Fibroblast of the aortic adventitia (primary cell): ENCODE measurements at regions not wholly inside any gene's neighbourhood (a gene's known extent, or its start where the extent isn't known, plus 50 kb on each side); places are given as distances from the start of the nearest gene placed in this dataset.
A peak's percentile ranks its signal among the peaks of the same experiment; 100 is the strongest.
"Not testable (repeated sequence)": the region's sequence is repeated elsewhere in the genome, so short reads cannot be mapped to it uniquely, and the experiment has no call there.

Experiments
- DNase-seq: peaks from one replicate; pipeline ENCODE4 v3.0.0-alpha.2; 2010; ENCODE audit warnings: low read depth
- H3K4me3 ChIP-seq: 2 replicates; pipeline ENCODE4 v1.5.1; 2011; ENCODE audit warnings: low read depth, mild to moderate bottlenecking, control low read depth, low read length, moderate library complexity
- TF ChIP-seq, protein P1 (sequence below): IDR thresholded peaks from 2 replicates; pipeline ENCODE4 v1.5.1; 2011; ENCODE audit warnings: mild to moderate bottlenecking, low read length, control low read depth, inconsistent platforms; ENCODE audit not compliant: insufficient read depth

DNA sequence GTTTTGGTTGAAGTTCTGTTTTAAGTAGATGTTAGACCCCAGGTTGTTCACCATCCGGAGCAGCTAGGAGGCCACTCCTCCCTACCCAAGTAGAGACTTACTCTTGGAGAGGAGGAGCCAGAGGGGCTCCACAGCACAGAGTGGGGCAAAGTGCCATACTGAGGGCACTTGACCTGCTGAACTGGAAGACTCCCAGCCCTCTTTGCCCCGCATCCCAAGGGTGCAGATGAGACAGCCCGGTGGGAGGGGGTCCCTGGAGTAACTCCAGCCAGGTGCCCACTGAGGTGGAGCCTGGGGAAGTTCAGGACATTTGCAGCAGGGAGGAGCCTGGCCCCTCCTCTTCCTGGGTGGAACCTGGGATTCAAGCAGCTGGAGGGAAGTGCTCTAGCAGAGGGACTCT, 102.1 kb upstream of the GPR6 start:
- no peak for DNase-seq
- TF ChIP-seq, protein P1, sequence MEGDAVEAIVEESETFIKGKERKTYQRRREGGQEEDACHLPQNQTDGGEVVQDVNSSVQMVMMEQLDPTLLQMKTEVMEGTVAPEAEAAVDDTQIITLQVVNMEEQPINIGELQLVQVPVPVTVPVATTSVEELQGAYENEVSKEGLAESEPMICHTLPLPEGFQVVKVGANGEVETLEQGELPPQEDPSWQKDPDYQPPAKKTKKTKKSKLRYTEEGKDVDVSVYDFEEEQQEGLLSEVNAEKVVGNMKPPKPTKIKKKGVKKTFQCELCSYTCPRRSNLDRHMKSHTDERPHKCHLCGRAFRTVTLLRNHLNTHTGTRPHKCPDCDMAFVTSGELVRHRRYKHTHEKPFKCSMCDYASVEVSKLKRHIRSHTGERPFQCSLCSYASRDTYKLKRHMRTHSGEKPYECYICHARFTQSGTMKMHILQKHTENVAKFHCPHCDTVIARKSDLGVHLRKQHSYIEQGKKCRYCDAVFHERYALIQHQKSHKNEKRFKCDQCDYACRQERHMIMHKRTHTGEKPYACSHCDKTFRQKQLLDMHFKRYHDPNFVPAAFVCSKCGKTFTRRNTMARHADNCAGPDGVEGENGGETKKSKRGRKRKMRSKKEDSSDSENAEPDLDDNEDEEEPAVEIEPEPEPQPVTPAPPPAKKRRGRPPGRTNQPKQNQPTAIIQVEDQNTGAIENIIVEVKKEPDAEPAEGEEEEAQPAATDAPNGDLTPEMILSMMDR: no peak
- no peak overlapping the region for H3K4me3 ChIP-seq

DNA sequence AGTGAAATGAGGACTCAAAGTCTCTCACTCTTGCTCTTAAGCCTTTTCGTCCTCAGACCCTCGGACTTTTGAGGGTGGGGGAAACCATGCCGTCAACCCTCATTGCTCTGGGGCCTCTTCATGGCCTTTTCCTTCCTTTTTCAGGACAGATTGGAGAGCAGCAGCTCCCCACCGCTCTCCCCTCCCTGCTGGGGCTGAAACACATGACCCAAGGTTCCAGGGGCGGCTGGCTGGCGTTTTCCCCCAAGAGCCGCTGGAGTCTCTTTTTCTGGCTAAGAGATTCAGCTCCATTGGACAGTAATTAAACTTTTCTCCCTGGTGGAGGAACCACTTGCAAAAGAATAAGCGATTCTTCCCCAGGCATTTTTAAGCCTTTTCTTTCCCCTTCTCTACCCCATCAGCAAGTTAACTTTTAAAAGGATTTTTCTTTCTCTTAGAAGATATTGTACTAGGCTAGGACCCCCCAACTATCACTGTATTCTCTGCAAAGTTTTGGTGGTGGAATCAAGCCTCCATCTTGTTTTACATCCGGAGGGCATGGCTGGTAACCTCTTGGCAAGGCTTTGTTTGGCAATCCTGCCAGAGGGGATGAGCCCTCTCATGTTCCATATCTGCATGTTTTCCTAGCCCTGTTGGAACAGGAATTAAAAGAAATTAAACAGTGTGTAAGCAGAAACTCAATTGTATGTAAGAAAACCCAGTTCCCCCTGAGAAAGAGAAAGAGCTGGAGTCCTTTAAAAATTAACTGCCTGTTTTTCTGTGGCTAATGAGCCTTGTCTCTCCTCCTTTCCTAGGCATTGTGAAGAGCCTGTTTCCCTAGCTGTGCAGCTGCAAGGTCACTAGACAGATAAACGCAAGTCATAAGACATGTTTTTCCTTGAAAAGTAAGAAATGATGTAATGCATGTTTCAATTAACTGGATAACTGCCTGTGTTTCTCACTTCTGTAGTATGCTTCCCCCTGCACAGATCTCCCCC, 100.8 kb upstream of the GPR6 start:
- no peak for DNase-seq
- TF ChIP-seq, protein P1: no peak
- no peak overlapping the region for H3K4me3 ChIP-seq

DNA sequence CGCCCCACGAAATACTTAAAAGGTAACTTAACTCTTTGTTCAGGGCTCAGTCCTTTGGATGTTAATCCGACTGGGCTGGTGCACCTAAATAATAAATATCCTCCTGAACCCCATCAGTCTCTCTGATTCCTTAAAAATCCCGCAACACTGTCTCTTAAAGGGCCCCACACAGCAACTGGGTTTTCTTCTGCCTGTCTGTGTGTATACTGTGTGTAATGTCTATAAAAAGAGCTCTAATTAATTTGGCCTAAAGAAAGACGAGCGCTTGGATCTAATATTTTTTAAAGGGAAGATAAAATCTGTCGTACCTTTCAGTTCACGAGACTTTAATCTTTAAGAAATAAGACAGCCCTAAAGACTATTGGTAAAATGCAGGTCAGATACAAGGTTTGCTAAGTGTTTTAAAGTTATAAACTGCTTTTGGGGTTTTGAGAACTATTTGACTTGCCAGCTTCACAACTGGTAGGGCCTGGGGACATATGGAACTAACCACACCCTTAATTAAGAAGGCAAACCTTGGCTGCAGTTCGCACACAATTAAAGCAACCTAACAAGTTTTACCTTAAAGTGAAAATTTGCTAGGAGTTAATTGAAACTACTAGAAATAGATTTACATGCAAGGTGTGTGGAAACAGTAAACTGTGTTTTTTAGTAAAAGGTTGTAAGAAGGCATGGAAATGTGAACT, 100.0 kb upstream of the GPR6 start:
- H3K4me3 ChIP-seq, DNase-seq: not testable (repeated sequence)

DNA sequence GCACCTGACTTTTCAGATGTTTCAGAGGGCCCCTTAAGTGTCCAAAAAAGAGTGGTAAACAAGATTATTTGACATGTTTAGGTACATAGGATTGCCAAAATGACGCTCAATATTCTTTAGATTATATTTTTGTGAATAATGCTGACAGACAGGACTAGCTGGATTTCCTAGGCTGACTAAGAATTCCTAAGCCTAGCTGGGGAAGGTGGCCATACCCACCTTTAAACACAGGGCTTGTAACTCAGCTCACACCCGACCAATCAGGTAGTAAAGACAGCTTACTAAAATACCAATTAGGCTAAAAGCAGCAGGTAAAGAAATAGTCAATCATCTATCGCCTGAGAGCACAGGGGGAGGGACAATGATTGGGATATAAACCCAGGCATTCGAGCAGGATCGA, 99.0 kb upstream of the GPR6 start:
- not testable (repeated sequence) for DNase-seq, H3K4me3 ChIP-seq

DNA sequence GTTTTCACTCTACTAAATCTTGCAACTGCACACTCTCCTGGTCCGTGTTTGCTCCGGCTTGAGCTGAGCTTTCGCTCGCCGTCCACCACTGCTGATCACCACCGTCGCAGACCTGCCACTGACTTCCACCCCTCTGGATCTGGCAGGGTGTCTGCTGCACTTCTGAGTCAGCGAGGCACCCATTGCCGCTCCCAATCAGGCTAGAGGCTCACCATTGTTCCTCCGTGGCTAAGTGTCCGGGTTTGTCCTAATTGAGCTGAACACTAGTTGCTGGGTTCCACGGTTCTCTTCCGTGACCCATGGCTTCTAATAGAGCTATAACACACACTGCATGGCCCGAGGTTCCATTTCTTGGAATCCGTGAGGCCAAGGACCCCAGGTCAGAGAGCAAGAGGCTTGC, 98.6 kb upstream of the GPR6 start:
- TF ChIP-seq, protein P1: no peak
- no peak overlapping the region for H3K4me3 ChIP-seq
- DNase-seq: no peak

DNA sequence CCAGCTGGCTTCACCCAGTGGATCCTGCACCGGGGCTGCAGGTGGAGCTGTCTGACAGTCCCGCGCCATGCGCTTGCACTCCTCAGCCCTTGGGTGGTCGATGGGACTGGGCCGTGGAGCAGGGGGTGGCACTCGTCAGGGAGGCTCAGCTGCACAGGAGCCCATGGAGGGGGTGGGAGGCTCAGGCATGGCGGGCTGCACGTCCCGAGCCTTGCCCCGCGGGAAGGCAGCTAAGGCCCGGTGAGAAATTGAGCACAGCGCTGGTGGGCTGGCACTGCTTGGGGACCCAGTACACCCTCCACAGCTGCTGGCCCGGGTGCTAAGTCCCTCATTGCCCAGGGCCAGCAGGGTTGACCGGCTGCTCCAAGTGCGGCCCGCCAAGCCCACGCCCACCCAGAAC, 97.0 kb upstream of the GPR6 start:
- DNase-seq: not testable (repeated sequence)

DNA sequence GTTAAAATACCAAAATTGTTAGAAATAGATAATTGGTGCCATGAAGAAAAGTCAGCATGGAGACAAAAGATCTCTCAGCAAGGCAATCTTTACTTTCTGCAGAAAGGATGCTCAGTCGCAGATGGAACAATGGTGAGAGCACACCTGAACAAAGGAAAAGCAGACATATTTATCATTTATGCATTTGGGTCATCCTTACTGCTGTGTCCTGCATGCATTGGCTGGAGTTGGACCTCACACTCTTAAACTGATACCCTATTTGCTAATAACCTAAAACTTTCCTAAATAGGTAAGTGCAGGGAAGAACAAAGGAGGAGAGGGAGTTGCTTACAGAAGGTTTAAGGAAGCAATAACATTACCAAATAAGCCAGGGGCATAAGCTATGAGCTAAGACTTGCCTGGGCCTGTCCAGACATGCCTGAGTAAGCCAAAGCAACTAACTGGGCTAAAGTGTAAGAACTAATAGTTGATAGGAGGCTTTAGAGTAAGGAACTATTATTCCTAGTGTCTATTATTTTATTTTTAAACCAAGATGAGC, 96.1 kb upstream of the GPR6 start:
- H3K4me3 ChIP-seq: not testable (repeated sequence)
- peak; percentile 12 for DNase-seq

More for the DNA sequence above, 97.0 kb upstream of the GPR6 start:
- not testable (repeated sequence) for H3K4me3 ChIP-seq

DNA sequence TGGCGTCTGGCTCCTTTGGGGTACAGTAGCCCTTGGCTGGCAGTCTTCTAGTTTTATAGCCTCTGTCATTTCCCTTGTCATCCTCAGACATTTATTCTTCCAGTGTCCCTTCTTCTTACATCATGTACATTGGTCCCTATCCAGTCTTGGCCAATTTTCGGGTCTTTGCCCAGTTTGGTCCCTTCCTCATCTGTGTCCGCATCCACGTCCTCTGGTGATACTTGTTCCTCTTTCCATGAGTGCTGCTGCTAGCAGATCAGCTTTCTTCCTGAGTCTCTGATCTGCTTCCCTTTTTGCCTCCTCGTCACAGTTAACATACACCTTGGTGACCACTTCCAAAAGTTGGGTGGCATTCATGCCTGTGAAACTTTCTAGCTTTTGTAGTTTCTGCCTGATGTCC, 86.2 kb upstream of the GPR6 start:
- H3K4me3 ChIP-seq: no peak overlapping the region
- DNase-seq: no peak
- TF ChIP-seq, protein P1: no peak
